HG02840 (cell line): ENCODE measurements at regions not wholly inside any gene's neighbourhood (a gene's known extent, or its start where the extent isn't known, plus 50 kb on each side); places are given as distances from the start of the nearest gene placed in this dataset.
"Not testable (repeated sequence)": the region's sequence is repeated elsewhere in the genome, so short reads cannot be mapped to it uniquely, and the experiment has no call there.

Experiments
- ATAC-seq: cut with Tn5 transposase; IDR thresholded peaks from one replicate; pipeline ENCODE4 v1.9.1; 2021; ENCODE audit warnings: mild to moderate bottlenecking, moderate library complexity, moderate number of reproducible peaks; ENCODE audit not compliant: unreplicated experiment, low FRiP score

- no peak for ATAC-seq
Measured at GRCh38 chr6:137602313-137603197, 108.4 kb upstream of the OLIG3 start.

DNA sequence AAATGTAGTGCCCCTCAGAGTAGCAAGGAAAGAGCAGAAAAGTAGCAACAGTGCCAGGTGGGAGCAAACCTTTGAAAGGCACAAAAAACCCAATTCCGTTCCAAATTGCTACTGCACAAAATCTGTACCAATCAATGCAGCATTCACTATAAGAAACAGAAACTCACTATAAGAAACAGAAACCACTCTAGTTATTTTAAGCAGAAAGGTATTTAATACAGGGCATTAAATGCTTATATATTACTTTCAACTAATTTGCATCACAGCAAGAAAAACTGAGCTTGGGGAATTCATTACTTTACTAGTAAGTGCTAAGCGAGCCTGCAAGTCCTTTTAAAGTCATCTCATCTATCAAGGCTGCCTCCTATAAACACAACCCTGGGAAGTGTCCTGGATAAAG lies 116.5 kb upstream of the OLIG3 start:
- ATAC-seq, result no peak

DNA sequence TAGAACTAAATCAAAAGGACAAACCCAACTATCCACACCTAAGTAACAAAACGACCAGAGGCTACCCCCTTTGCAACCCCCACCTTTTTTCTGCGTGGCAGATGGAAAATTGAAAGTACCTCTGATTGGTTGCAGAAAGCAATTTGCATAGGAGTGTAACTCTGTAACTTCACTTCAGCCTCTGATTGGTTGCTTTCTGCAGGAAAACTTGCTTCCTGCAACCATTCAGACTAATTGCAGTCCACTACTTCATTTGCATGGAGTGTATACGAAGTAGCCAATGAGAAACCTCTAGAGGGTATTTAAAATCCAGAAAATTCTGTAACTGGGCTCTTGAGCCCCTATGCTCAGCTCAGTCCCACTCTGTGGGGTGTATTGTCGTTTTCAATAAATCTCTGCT lies 129.1 kb upstream of the OLIG3 start:
- no peak for ATAC-seq

DNA sequence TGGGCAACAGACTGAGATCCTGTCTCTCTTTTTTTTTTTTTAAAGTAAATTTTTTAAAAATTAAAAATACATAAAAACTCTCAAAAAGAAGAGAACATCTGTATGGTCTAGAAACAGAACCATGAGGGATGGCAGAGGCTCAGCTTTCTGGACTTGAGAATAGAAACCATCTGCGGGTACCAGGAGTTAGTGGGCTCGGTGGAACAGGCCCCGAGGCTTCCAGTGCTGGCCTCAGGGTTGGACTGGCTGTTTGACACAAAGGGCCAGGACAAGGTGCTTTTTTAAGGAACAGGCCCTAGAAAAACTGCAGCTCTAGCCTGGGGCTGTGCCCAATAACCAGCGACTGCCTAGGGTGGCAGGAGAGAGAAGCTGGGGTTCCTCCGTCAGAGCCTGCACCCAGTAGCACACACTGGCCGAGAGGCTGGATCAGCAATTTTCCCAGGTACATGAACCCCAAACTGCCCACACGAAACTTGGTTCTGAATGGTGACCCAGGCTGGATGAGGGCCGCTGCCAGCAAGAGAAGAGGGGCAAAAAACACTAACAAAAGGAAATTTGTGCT lies 131.0 kb upstream of the OLIG3 start:
- ATAC-seq, result no peak

DNA sequence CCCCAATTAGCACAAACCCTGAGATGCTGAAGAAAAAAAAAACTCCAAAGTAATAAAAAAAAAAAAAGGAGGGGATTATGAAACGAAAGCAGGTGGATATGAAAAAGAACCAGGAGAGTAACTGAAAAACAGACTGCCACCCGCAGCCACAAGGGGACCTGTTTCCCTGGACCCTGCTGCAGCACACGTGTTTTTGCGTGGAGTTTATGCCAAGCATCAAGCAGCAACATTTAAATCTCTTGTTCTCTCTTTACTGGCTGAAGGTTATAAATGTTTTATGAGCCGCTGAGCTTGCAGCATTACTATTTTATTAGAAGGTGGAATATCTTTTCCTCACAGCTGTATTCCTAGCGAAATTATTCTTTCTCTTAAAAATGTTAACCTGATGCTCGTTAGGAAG lies 131.6 kb upstream of the OLIG3 start:
- ATAC-seq, result no peak

- ATAC-seq, result no peak
Measured at GRCh38 chr6:137630666-137631065, 136.5 kb upstream of the OLIG3 start.

GRCh38 chr6:137631323-137631722 lies 137.1 kb upstream of the OLIG3 start:
- no peak for ATAC-seq

DNA sequence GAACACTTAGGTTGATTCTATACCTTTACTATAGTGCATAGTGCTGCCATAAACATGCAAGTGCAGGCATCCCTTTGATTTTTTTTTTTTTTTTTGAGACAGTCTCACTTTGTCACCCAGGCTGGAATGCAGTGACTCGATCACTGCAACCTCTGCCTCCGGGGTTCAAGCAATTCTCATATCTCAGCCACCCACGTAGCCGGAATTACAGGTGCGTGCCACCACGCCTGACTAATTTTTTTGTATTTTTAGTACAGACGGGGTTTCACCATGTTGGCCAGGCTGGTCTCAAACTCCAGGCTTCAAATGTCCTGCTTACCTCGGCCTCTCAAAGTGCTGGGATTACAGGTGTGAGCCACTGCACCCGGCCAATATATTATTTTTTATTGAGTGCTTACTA lies 140.0 kb upstream of the OLIG3 start:
- not testable (repeated sequence) for ATAC-seq

GRCh38 chr6:137637121-137637520 lies 142.9 kb upstream of the OLIG3 start:
- ATAC-seq, result no peak

- no peak for ATAC-seq
Measured at GRCh38 chr6:137638926-137639706, 144.9 kb upstream of the OLIG3 start.

- no peak for ATAC-seq
Measured at GRCh38 chr6:137640086-137640485, 145.9 kb upstream of the OLIG3 start.

- ATAC-seq, result no peak
Measured at GRCh38 chr6:137641474-137642077, 147.4 kb upstream of the OLIG3 start.

DNA sequence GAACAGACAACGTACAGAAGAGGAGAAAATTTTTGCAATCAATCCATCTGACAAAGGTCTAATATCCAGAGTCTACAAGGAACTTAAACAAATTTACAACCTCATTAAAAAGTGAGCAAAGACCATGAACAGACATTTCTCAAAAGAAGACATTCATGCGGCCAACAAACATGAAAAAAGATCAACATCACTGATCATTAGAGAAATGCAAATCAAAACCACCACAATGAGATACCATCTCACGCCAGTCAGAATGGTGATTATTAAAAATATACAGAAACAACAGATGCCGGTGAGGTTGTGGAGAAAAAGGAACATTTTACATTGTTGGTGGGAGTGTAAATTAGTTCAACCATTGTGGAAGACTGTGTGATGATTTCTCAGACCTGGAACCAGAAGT lies 149.0 kb upstream of the OLIG3 start:
- ATAC-seq, result not testable (repeated sequence)

DNA sequence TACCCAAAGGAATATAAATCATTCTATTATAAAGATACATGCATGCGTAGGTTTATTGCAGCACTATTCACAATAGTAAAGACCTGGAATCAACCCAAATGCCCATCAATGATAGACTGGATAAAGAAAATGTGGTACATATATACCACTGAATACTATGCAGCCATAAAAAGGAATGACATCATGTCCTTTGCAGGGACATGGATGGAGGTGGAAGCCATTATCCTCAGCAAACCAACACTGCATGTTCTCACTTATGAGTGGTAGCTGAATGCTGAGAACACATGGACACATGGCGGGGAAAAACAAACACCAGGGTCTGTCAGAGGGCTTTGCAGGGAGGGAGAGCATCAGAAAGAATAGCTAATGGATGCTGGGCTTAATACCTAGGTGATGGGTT lies 149.4 kb upstream of the OLIG3 start:
- ATAC-seq, result not testable (repeated sequence)

DNA sequence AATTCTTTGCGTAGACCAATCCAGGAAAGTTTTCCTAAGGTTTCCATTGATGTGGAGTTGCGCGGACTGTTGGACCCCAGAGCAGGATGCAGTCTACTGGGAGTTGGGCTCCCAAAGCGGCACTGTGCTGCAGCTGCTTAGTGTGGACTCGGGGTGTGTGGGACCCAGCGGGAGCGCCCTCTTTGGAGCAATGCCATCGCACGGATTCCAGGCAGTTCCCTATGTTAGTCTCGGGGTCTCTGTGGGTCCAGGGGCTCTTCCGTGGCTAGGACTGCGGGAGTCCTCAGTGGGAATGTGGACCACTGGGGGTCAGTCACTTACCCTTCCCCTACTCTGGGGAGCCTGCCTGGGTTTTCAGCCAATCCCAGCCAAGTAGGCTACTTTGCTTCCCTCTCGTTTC lies 151.7 kb upstream of the OLIG3 start:
- ATAC-seq, result no peak

- no peak for ATAC-seq
Measured at GRCh38 chr6:137646484-137646883, 152.3 kb upstream of the OLIG3 start.

DNA sequence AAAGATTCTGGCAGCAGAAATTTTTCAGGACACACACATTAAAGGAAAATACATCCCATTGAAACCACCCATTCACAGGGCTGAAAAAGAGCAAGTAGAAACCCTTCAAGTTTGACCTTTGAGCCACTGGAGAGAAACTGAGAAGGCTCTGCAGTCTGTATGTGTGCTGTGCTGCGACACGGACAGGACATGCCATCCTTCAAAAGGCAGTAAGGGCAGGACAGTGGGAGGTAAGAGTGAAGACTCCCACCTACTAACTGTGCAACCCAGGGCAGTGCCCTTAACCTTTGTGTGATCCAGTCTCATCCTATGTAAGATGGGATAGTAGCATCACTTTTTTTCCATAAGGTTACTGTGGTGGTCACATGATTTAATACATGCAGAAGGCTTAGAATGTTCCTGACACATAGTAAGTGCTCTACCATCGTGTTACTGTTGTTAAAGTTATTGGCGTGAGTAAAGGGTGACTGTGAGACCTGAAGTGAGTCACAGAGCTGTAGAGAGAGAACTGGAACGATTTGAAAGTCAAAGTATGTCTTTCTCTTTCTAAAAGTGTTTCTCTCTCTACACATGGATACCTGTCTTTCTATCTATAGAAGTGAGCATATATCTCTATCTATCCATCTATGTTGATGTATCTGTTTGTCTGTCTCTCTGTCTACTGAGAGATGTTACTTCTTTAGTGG lies 153.7 kb upstream of the OLIG3 start:
- ATAC-seq, result no peak

GRCh38 chr6:137650720-137651119 lies 156.5 kb upstream of the OLIG3 start:
- ATAC-seq, result no peak

GRCh38 chr6:137651178-137651577 lies 157.0 kb upstream of the OLIG3 start:
- no peak for ATAC-seq

DNA sequence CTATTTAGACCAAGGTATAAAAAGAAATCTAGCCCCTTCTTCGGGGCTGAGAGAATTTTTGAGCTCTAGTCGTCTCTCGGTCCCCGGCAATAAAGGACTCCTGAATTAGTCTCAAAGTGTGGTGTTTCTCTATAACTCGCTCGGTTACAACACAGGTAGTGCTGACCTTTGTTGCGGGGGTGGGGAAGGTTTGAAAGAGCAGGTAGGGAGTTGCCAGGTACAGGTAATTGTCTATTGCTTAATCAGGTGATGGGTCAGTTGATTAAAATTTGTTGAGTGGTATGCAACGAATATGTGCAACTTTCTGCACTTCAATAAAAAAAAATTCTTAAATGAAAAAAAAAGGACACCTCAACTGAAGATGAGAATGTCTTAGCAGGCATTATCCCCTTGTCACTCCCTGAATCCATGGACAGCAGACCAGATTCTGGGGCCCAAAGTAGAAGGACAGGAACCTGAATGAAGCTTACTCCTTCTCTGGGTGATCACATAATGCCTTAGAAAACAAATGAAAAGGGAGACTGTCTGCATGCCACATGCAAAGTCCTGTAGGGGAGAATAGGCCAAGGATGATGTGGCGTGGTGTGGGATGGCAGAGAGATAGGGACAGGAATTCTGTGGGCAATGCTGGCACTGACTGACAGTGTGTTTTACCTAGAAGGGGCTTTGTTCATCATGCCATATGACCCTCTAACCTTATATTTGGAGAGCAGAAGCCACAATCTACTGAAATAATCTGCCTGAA lies 157.6 kb upstream of the OLIG3 start:
- ATAC-seq, result no peak
